WTC11 (cell line): ENCODE measurements at regions not wholly inside any gene's neighbourhood (a gene's known extent, or its start where the extent isn't known, plus 50 kb on each side); places are given as distances from the start of the nearest gene placed in this dataset.

Experiments
- ATAC-seq: fragments of 200-7000 bp; cut with Tn5 transposase; 2 replicates; pipeline ENCODE4 v1.10.0; 2021; ENCODE audit warnings: mild to moderate bottlenecking, moderate library complexity
- CTCF ChIA-PET: fragments of 300-600 bp; sonication (Branson Sonifier 250); formaldehyde crosslinking; loops from one replicate; lab custom pipeline; 2021; ENCODE audit warnings: antibody characterized with exemption; lab: Charles Lee
- POLR2A ChIA-PET: fragments of 350-600 bp; sonication (Branson Sonifier 250); formaldehyde crosslinking; loops from one replicate; lab custom pipeline; 2021; ENCODE audit warnings: antibody characterized with exemption; lab: Charles Lee
- DNase-seq: peaks from one replicate; pipeline ENCODE4 v3.0.0; 2021; ENCODE audit warnings: low spot score
- H3K27ac Mint-ChIP-seq: 2 replicates; pipeline ENCODE4 v1.8.0; 2021; ENCODE audit warnings: mixed read lengths
- H3K27me3 Mint-ChIP-seq: 2 replicates; pipeline ENCODE4 v1.8.0; 2021; ENCODE audit warnings: low read depth, mild to moderate bottlenecking, moderate library complexity, mixed read lengths
- H3K36me3 Mint-ChIP-seq: 2 replicates; pipeline ENCODE4 v1.8.0; 2021; ENCODE audit warnings: mixed read lengths
- H3K4me1 Mint-ChIP-seq: 2 replicates; pipeline ENCODE4 v1.8.0; 2022; ENCODE audit warnings: mixed read lengths
- H3K4me3 Mint-ChIP-seq: 2 replicates; pipeline ENCODE4 v1.8.0; 2021; ENCODE audit warnings: mild to moderate bottlenecking, moderate library complexity, mixed read lengths
- H3K9me3 Mint-ChIP-seq: 2 replicates; pipeline ENCODE4 v1.8.0; 2021; ENCODE audit warnings: mixed read lengths
- ATF2 ChIP-seq: sonication (generic); formaldehyde crosslinking; IDR thresholded peaks from 2 replicates; pipeline ENCODE4 v1.8.1; 2022; ENCODE audit warnings: low read depth, missing genetic modification reagents, borderline replicate concordance
- ELF4 ChIP-seq: sonication (generic); formaldehyde crosslinking; IDR thresholded peaks from 2 replicates; pipeline ENCODE4 v1.8.1; 2022; ENCODE audit warnings: low read depth, mild to moderate bottlenecking, moderate library complexity, missing genetic modification reagents
- GRHL2 ChIP-seq: fragments of 250-450 bp; sonication (Bioruptor Pico); IDR thresholded peaks from 2 replicates; pipeline ENCODE4 v1.8.0; 2022; ENCODE audit warnings: mild to moderate bottlenecking, moderate library complexity; ENCODE audit not compliant: insufficient replicate concordance, severe bottlenecking
- JUN ChIP-seq: sonication (generic); formaldehyde crosslinking; IDR thresholded peaks from 2 replicates; pipeline ENCODE4 v1.8.0; 2023; ENCODE audit warnings: mild to moderate bottlenecking, missing genetic modification reagents
- MAX ChIP-seq: sonication (generic); formaldehyde crosslinking; IDR thresholded peaks from 2 replicates; pipeline ENCODE4 v1.8.0; 2022; ENCODE audit warnings: mild to moderate bottlenecking, missing genetic modification reagents
- NR3C1 ChIP-seq: sonication (generic); formaldehyde crosslinking; conservative IDR thresholded peaks from 2 replicates; pipeline ENCODE4 v1.8.1; 2023; ENCODE audit warnings: low read depth, mild to moderate bottlenecking, missing genetic modification reagents
- OVOL2 ChIP-seq: fragments of 250-450 bp; sonication (Bioruptor Pico); IDR thresholded peaks from 2 replicates; pipeline ENCODE4 v1.9.0; 2021; ENCODE audit warnings: mild to moderate bottlenecking, borderline replicate concordance
- PRRX2 ChIP-seq: fragments of 250-450 bp; sonication (Bioruptor Pico); IDR thresholded peaks from 2 replicates; pipeline ENCODE4 v1.8.0; 2021; ENCODE audit warnings: mild to moderate bottlenecking
- RORB ChIP-seq: fragments of 250-450 bp; sonication (Bioruptor Pico); IDR thresholded peaks from 2 replicates; pipeline ENCODE4 v1.9.0; 2021; ENCODE audit warnings: mild to moderate bottlenecking
- SMAD3 ChIP-seq: sonication (generic); formaldehyde crosslinking; IDR thresholded peaks from 2 replicates; pipeline ENCODE4 v1.8.0; 2022; ENCODE audit warnings: missing genetic modification reagents, mild to moderate bottlenecking, borderline replicate concordance
- TCF7 ChIP-seq: sonication (generic); formaldehyde crosslinking; IDR thresholded peaks from 2 replicates; pipeline ENCODE4 v1.8.0; 2022; ENCODE audit warnings: mild to moderate bottlenecking, low read depth, missing genetic modification reagents, moderate library complexity
- USF1 ChIP-seq: sonication (generic); formaldehyde crosslinking; IDR thresholded peaks from 2 replicates; pipeline ENCODE4 v1.8.0; 2022; ENCODE audit warnings: mild to moderate bottlenecking, missing genetic modification reagents
- ZBTB21 ChIP-seq: sonication (generic); formaldehyde crosslinking; IDR thresholded peaks from 2 replicates; pipeline ENCODE4 v1.8.1; 2023; ENCODE audit warnings: mild to moderate bottlenecking, missing genetic modification reagents, borderline replicate concordance
- ZNF121 ChIP-seq: sonication (generic); formaldehyde crosslinking; IDR thresholded peaks from 2 replicates; pipeline ENCODE4 v1.8.0; 2023; ENCODE audit warnings: missing genetic modification reagents
- ZNF138 ChIP-seq: sonication (generic); formaldehyde crosslinking; conservative IDR thresholded peaks from 2 replicates; pipeline ENCODE4 v1.8.1; 2022; ENCODE audit warnings: mild to moderate bottlenecking, moderate library complexity, missing genetic modification reagents
- ZNF396 ChIP-seq: fragments of 250-450 bp; sonication (Bioruptor Pico); IDR thresholded peaks from 2 replicates; pipeline ENCODE4 v1.8.0; 2021; ENCODE audit warnings: mild to moderate bottlenecking, moderate library complexity, borderline replicate concordance
- ZNF671 ChIP-seq: fragments of 250-450 bp; sonication (Bioruptor Pico); IDR thresholded peaks from 2 replicates; pipeline ENCODE4 v1.8.0; 2021; ENCODE audit warnings: mild to moderate bottlenecking
- TF ChIP-seq, protein P1 (sequence below): sonication (generic); formaldehyde crosslinking; IDR thresholded peaks from 2 replicates; pipeline ENCODE4 v1.8.1; 2023; ENCODE audit warnings: mild to moderate bottlenecking, missing genetic modification reagents
- TF ChIP-seq, protein P2 (sequence below): sonication (generic); formaldehyde crosslinking; conservative IDR thresholded peaks from 2 replicates; pipeline ENCODE4 v1.8.1; 2023; ENCODE audit warnings: mild to moderate bottlenecking, low read depth, missing genetic modification reagents, moderate library complexity
- TF ChIP-seq, protein P3 (sequence below): sonication (generic); formaldehyde crosslinking; IDR thresholded peaks from 2 replicates; pipeline ENCODE4 v1.8.0; 2022; ENCODE audit warnings: mild to moderate bottlenecking, missing genetic modification reagents

DNA sequence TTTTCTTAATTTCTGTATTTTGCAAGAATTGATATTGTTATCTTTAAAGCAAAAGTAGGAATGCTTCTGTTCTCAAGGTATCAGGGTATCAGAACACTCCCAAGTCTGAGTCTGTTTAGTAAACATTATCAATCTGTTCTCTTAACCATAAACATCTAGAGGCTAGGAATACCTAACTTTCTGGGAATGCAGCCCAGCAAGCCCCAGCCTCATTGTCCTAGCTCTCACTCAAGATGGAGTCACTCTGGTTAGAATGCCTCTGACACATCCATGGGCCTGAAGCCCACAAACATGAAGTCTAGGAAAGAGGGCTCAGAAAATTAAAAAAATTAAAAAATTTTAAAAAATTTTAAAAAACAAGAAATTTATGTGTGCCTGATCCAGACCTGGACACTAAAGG lies 315.1 kb upstream of the DKK2 start (continued):
- TF ChIP-seq MAX (CRISPR knock-in tag) (no peak), OVOL2 (CRISPR knock-in tag) (no peak), ZNF396 (no peak), RORB (CRISPR knock-in tag) (no peak), ZNF121 (no peak), SMAD3 (CRISPR knock-in tag) (no peak), USF1 (CRISPR knock-in tag) (no peak), PRRX2 (CRISPR knock-in tag) (no peak), ATF2 (CRISPR knock-in tag) (no peak), GRHL2 (CRISPR knock-in tag) (no peak), ZBTB21 (CRISPR knock-in tag) (no peak), ZNF671 (no peak), ZNF138 (CRISPR knock-in tag) (no peak), TCF7 (CRISPR knock-in tag) (no peak), ELF4 (CRISPR knock-in tag) (no peak), JUN (CRISPR knock-in tag) (no peak)
- TF ChIP-seq, protein P1, sequence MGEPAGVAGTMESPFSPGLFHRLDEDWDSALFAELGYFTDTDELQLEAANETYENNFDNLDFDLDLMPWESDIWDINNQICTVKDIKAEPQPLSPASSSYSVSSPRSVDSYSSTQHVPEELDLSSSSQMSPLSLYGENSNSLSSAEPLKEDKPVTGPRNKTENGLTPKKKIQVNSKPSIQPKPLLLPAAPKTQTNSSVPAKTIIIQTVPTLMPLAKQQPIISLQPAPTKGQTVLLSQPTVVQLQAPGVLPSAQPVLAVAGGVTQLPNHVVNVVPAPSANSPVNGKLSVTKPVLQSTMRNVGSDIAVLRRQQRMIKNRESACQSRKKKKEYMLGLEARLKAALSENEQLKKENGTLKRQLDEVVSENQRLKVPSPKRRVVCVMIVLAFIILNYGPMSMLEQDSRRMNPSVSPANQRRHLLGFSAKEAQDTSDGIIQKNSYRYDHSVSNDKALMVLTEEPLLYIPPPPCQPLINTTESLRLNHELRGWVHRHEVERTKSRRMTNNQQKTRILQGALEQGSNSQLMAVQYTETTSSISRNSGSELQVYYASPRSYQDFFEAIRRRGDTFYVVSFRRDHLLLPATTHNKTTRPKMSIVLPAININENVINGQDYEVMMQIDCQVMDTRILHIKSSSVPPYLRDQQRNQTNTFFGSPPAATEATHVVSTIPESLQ (CRISPR knock-in tag), result no peak
- TF ChIP-seq, protein P2, sequence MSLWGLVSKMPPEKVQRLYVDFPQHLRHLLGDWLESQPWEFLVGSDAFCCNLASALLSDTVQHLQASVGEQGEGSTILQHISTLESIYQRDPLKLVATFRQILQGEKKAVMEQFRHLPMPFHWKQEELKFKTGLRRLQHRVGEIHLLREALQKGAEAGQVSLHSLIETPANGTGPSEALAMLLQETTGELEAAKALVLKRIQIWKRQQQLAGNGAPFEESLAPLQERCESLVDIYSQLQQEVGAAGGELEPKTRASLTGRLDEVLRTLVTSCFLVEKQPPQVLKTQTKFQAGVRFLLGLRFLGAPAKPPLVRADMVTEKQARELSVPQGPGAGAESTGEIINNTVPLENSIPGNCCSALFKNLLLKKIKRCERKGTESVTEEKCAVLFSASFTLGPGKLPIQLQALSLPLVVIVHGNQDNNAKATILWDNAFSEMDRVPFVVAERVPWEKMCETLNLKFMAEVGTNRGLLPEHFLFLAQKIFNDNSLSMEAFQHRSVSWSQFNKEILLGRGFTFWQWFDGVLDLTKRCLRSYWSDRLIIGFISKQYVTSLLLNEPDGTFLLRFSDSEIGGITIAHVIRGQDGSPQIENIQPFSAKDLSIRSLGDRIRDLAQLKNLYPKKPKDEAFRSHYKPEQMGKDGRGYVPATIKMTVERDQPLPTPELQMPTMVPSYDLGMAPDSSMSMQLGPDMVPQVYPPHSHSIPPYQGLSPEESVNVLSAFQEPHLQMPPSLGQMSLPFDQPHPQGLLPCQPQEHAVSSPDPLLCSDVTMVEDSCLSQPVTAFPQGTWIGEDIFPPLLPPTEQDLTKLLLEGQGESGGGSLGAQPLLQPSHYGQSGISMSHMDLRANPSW (CRISPR knock-in tag), result no peak

DNA sequence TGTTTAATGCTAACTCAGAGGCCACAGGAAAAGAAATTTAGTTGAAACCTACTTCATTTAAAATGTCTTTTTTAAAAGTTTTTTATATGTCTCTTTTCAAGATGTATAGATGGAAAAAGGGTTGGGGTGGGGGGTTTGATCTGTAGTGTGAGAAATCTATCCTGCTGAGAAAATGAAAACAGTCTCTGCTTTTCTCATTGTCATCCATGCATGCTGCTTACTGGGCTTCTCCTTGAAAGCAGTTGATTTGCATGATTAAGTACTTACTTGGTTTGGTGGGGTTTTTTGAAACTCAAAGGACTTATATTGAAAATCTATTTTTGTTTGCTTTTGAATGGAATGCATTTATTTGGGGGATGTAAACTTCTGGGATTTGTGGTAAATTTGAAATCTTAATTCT lies 313.6 kb upstream of the DKK2 start:
- DNase-seq, result no peak
- CTCF ChIA-PET, result no interaction called here
- Mint-ChIP-seq H3K27ac (peak overlapping the region; percentile 26; the same call in 1 of the 2 replicates), H3K27me3 (no peaks in the 10 kb centered on the region; the same call in 1 of the 2 replicates), H3K4me1 (peaks cover 28% of the 10 kb centered on the region), H3K9me3 (peaks cover 25% of the 10 kb centered on the region), H3K4me3 (peak overlapping the region; percentile 47; the same call in 1 of the 2 replicates), H3K36me3 (peaks cover 18% of the 10 kb centered on the region)
- POLR2A ChIA-PET, result no interaction called here
- no peak for TF ChIP-seq NR3C1 (CRISPR knock-in tag)
- TF ChIP-seq, protein P3, sequence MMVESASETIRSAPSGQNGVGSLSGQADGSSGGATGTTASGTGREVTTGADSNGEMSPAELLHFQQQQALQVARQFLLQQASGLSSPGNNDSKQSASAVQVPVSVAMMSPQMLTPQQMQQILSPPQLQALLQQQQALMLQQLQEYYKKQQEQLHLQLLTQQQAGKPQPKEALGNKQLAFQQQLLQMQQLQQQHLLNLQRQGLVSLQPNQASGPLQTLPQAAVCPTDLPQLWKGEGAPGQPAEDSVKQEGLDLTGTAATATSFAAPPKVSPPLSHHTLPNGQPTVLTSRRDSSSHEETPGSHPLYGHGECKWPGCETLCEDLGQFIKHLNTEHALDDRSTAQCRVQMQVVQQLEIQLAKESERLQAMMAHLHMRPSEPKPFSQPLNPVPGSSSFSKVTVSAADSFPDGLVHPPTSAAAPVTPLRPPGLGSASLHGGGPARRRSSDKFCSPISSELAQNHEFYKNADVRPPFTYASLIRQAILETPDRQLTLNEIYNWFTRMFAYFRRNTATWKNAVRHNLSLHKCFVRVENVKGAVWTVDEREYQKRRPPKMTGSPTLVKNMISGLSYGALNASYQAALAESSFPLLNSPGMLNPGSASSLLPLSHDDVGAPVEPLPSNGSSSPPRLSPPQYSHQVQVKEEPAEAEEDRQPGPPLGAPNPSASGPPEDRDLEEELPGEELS, result peak; percentile 60; the same call in 1 of the 2 replicates
- peak; percentile 64 for ATAC-seq
